ENCODE measurements at regions not wholly inside any gene's neighbourhood (a gene's known extent, or its start where the extent isn't known, plus 50 kb on each side); places are given as distances from the start of the nearest gene placed in this dataset.

DNA sequence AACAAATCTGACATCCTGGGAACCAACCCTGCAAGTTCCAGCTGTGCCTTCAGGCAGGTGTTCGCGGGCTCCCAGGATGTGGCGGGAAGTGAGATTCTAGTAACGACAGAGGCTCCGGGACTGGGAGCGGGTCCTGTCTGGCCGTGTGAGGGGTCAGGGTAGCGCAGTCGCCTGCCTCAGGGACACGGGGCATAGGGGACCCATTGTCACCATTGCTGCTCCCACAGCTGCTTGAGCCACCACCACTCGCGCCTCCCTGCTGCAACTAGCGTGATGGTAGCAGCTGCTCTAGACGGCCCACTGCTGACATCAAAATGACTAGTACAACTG, 468.5 kb downstream of the CDH9 start:
- CTCF ChIA-PET, result no interaction called here
- dilution Hi-C loops (cut with MboI; ENCODE audit: extremely low pct_ligation_motif_present, low sequenced_read_pairs), result no loop called here
- H3K79me2 ChIP-seq (ENCODE audit: control insufficient read depth, insufficient read depth, low read length), result no peaks in the 10 kb centered on the region

More for the DNA sequence above, 468.5 kb downstream of the CDH9 start:
- no TSS peak for BruUV-seq (replicated peaks)
- Histone ChIP-seq H3K4me3 (replicated peaks in 1 of 3; ENCODE audit: insufficient read depth in 1 of 3, low read depth in 1 of 3, low read length in 3 of 3) (no peak overlapping the region), H3K9me1 (replicated peaks; ENCODE audit: control insufficient read depth, extremely low read depth, insufficient read depth, low read length) (no peaks in the 10 kb centered on the region), H3K27me3 (ENCODE audit: control insufficient read depth in 2 of 2, insufficient read depth in 2 of 2, low read length in 2 of 2) (no peaks in the 10 kb centered on the region), H3K27ac (ENCODE audit: insufficient read depth, low read depth, low read length) (no peak overlapping the region), H2AFZ (ENCODE audit: low read depth, low read length) (no peak overlapping the region), H3K9me3 (replicated peaks; ENCODE audit: control insufficient read depth, insufficient read depth, low read length) (peaks cover 4% of the 10 kb centered on the region), H3K9ac (replicated peaks; ENCODE audit: extremely low read depth, insufficient read depth, low read length) (no peak overlapping the region), H3K4me1 (ENCODE audit: control insufficient read depth, extremely low read depth, insufficient read depth, low read length) (no peaks in the 10 kb centered on the region), H3K36me3 (ENCODE audit: control insufficient read depth in 2 of 2, extremely low read depth in 1 of 2, insufficient read depth in 2 of 2, low read length in 2 of 2) (no peaks in the 10 kb centered on the region), H4K20me1 (replicated peaks; ENCODE audit: control insufficient read depth, extremely low read depth, insufficient read depth, low read length) (no peaks in the 10 kb centered on the region), H3K4me2 (ENCODE audit: insufficient read depth, low read length) (no peak overlapping the region)
- POLR2A ChIA-PET, result no interaction called here
- DNase-seq (ENCODE audit: low read depth, low spot score) (no peak), FAIRE-seq (no peak)
- intact Hi-C loops (cut with micrococcal nuclease), result no loop called here
- TF ChIP-seq POLR2AphosphoS5 (IDR thresholded peaks at IDR 0.05; ENCODE audit: insufficient read depth, low read depth, low read length), result no peak
- TF ChIP-seq GATA2 (IDR thresholded peaks at IDR 0.05; ENCODE audit: insufficient read depth, insufficient read length, low read depth, low read length), result no peak
- no peak for TF ChIP-seq MYC (IDR thresholded peaks at IDR 0.05; ENCODE audit: low read depth, low read length)
- TF ChIP-seq, protein P1, sequence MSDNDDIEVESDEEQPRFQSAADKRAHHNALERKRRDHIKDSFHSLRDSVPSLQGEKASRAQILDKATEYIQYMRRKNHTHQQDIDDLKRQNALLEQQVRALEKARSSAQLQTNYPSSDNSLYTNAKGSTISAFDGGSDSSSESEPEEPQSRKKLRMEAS (IDR thresholded peaks at IDR 0.05; ENCODE audit: insufficient read depth, insufficient read length), result no peak
- TF ChIP-seq, protein P2, sequence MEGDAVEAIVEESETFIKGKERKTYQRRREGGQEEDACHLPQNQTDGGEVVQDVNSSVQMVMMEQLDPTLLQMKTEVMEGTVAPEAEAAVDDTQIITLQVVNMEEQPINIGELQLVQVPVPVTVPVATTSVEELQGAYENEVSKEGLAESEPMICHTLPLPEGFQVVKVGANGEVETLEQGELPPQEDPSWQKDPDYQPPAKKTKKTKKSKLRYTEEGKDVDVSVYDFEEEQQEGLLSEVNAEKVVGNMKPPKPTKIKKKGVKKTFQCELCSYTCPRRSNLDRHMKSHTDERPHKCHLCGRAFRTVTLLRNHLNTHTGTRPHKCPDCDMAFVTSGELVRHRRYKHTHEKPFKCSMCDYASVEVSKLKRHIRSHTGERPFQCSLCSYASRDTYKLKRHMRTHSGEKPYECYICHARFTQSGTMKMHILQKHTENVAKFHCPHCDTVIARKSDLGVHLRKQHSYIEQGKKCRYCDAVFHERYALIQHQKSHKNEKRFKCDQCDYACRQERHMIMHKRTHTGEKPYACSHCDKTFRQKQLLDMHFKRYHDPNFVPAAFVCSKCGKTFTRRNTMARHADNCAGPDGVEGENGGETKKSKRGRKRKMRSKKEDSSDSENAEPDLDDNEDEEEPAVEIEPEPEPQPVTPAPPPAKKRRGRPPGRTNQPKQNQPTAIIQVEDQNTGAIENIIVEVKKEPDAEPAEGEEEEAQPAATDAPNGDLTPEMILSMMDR (IDR thresholded peaks at IDR 0.05; ENCODE audit: extremely low read depth in 1 of 2, insufficient read depth in 1 of 2, low read depth in 1 of 2, low read length in 2 of 2), result no peak
- TF ChIP-seq FOS (IDR thresholded peaks at IDR 0.05; ENCODE audit: borderline replicate concordance, insufficient read depth, low read length), result no peak
- no peak for TF ChIP-seq POLR2A (IDR thresholded peaks at IDR 0.05; ENCODE audit: low read depth, low read length)
- no peak for TF ChIP-seq EZH2 (IDR thresholded peaks at IDR 0.05; ENCODE audit: borderline replicate concordance, low read depth, low read length, severe bottlenecking)
- TF ChIP-seq JUN (IDR thresholded peaks at IDR 0.05; ENCODE audit: borderline replicate concordance, insufficient read depth, insufficient read length, low read depth), result no peak
